GM12892 (cell line): ENCODE measurements at regions not wholly inside any gene's neighbourhood (a gene's known extent, or its start where the extent isn't known, plus 50 kb on each side); places are given as distances from the start of the nearest gene placed in this dataset.

Experiments used
- POLR2A ChIP-seq: IDR thresholded peaks from 2 replicates; pipeline ENCODE4 v1.6.1; 2011; ENCODE audit warnings: low read depth, low read length, control low read depth
- TAF1 ChIP-seq: IDR thresholded peaks from 2 replicates; pipeline ENCODE4 v1.6.1; 2011; ENCODE audit warnings: low read depth, mild to moderate bottlenecking, control low read depth, low read length, borderline replicate concordance

- TF ChIP-seq TAF1 (no peak), POLR2A (no peak)
Observed at GRCh38 chr4:58359590-58359989, 1249.4 kb upstream of the IGFBP7 start.
